Esophagus squamous epithelium (tissue), 5 donors: ENCODE measurements at regions not wholly inside any gene's neighbourhood (a gene's known extent, or its start where the extent isn't known, plus 50 kb on each side); places are given as distances from the start of the nearest gene placed in this dataset.

Experiments
- DNase-seq: peaks from one replicate; lab custom pipeline; 2025; lab: John Stamatoyannopoulos, UW
- H3K27ac ChIP-seq, 4 donors: fragments of 200-600 bp; sonication (generic); one replicate each; pipeline ENCODE4 v1.5.1; 2016 to 2019; ENCODE audit warnings: mild to moderate bottlenecking in 1 of 4
- H3K27me3 ChIP-seq, 4 donors: fragments of 200-600 bp; sonication (generic); 1 replicate in 3 of 4; 2 replicates in 1 of 4; pipeline versions ENCODE4 v1.5.1 to v1.6.0; 2017 to 2021; ENCODE audit warnings: antibody characterized with exemption in 1 of 4
- H3K36me3 ChIP-seq, 3 donors: fragments of 200-600 bp; sonication (generic); one replicate each; pipeline ENCODE4 v1.5.1; 2016 to 2019
- H3K4me1 ChIP-seq, 3 donors: fragments of 200-600 bp; sonication (generic); one replicate each; pipeline ENCODE4 v1.5.1; 2017 to 2019
- H3K4me3 ChIP-seq, 4 donors: fragments of 200-600 bp; sonication (generic); 1 replicate in 3 of 4; 2 replicates in 1 of 4; pipeline ENCODE4 v1.5.1; 2016 to 2019; ENCODE audit warnings: mild to moderate bottlenecking in 2 of 4, moderate library complexity in 1 of 4
- H3K9me3 ChIP-seq, 3 donors: fragments of 200-600 bp; sonication (generic); one replicate each; pipeline ENCODE4 v1.5.1; 2016 to 2019
- POLR2A ChIP-seq, 4 donors: fragments of 450-650 bp; IDR thresholded peaks; one replicate each; pipeline ENCODE4 v1.6.1; 2017; ENCODE audit warnings: antibody characterized with exemption in 4 of 4, mild to moderate bottlenecking in 4 of 4, moderate library complexity in 3 of 4
- WGBS, 2 donors: methylation state at CpG; one replicate each; pipeline ENCODE4 v1.1.5; 2018; 5-methylcytosine and 5-hydroxymethylcytosine counted together
- intact Hi-C: fragments of 100-400 bp; cut with DNase I; formaldehyde crosslinking; loops from one replicate; pipeline ENCODE4 v1.15.0; 2022
- TF ChIP-seq, protein P1 (sequence below), 6 experiments: fragments of 450-650 bp in 4 of 6; fragments of 200-600 bp in 2 of 6; sonication (generic) in 2 of 6; IDR thresholded peaks; one replicate each; pipeline ENCODE4 v1.5.1; 2016 to 2019; ENCODE audit warnings: antibody characterized with exemption in 6 of 6, mild to moderate bottlenecking in 4 of 6, moderate library complexity in 4 of 6
- donor health status: DM: yes; HTN: yes; CAD: no.

DNA sequence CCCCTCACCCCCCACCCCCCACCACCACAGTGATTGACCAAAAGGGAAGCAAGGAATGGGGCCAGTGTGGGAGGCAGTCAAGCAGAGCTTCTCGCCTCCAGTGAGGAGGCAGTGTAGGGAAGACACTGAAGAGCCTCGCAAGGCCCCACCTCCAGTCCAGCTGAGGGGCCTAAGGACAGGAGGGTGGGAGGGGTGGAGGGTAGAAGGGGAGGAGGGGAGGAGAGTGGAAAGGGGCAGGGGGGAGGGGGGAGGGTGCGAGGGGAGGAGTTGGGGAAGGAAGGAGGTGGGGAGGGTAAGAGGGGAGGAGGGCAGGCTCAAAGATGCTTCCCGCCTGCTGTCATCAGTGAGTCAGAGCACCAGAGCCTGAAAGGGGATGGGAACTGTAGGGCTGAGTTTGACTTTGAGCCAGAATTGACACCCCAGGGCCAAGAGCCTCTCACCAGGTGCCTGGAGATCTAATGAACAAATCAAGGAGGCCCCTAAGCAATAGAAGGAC, 786.2 kb downstream of the UQCRFS1 start:
- Histone ChIP-seq H3K27ac (no peak overlapping the region), H3K27me3 (no peaks in the 10 kb centered on the region), H3K4me3 (no peak overlapping the region), H3K36me3 (no peaks in the 10 kb centered on the region), H3K9me3 (peaks cover 0 to 26% (median 0%) of the 10 kb centered on the region in 3 donors), H3K4me1 (no peaks in the 10 kb centered on the region)
- no peak for DNase-seq
- intact Hi-C loops: no loop called here
- WGBS, 2 donors: 9 to 83% methylated on average over 2 to 3 of the region's 4 CpGs
- TF ChIP-seq, protein P1, sequence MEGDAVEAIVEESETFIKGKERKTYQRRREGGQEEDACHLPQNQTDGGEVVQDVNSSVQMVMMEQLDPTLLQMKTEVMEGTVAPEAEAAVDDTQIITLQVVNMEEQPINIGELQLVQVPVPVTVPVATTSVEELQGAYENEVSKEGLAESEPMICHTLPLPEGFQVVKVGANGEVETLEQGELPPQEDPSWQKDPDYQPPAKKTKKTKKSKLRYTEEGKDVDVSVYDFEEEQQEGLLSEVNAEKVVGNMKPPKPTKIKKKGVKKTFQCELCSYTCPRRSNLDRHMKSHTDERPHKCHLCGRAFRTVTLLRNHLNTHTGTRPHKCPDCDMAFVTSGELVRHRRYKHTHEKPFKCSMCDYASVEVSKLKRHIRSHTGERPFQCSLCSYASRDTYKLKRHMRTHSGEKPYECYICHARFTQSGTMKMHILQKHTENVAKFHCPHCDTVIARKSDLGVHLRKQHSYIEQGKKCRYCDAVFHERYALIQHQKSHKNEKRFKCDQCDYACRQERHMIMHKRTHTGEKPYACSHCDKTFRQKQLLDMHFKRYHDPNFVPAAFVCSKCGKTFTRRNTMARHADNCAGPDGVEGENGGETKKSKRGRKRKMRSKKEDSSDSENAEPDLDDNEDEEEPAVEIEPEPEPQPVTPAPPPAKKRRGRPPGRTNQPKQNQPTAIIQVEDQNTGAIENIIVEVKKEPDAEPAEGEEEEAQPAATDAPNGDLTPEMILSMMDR (IDR thresholded peaks at IDR 0.05): no peak
- no peak for TF ChIP-seq POLR2A (IDR thresholded peaks at IDR 0.05)

DNA sequence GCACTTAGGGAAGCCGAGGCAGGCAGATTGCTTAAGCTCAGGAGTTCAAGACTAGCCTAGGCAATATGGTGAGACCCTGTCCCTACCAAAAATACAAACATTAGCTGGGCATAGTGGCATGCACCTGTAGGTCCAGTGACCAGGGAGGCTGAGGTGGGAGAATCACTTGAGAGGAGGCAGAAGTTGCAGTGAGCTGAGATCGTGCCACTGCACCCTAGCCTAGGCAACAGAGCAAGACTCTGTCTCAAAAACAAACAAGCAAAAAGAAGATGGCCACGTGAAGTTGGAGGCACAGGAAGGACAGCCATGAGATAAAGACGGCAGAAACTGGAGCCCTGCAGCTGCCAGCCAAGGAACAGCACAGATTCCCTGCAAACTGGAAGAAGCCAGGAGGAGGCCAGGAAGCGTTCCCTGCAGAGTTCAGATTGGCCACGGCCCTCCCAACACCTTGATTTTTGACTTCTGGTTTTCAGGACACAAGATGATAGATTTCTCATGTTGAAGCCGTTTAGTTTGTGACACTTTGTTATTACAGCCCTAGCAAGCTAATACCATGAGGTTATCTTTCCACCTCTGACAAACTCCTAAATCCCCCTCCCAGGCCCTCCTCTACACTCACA, 786.7 kb downstream of the UQCRFS1 start:
- intact Hi-C loops: no loop called here
- Histone ChIP-seq H3K27me3 (no peaks in the 10 kb centered on the region), H3K27ac (no peak overlapping the region), H3K9me3 (peaks cover 0 to 30% (median 0%) of the 10 kb centered on the region in 3 donors), H3K4me1 (no peaks in the 10 kb centered on the region), H3K4me3 (no peak overlapping the region), H3K36me3 (no peaks in the 10 kb centered on the region)
- TF ChIP-seq POLR2A (IDR thresholded peaks at IDR 0.05): no peak
- TF ChIP-seq, protein P1 (IDR thresholded peaks at IDR 0.05): no peak
- 25 to 35% methylated on average over 7 of the region's 7 CpGs for WGBS, 2 donors
- DNase-seq: no peak

DNA sequence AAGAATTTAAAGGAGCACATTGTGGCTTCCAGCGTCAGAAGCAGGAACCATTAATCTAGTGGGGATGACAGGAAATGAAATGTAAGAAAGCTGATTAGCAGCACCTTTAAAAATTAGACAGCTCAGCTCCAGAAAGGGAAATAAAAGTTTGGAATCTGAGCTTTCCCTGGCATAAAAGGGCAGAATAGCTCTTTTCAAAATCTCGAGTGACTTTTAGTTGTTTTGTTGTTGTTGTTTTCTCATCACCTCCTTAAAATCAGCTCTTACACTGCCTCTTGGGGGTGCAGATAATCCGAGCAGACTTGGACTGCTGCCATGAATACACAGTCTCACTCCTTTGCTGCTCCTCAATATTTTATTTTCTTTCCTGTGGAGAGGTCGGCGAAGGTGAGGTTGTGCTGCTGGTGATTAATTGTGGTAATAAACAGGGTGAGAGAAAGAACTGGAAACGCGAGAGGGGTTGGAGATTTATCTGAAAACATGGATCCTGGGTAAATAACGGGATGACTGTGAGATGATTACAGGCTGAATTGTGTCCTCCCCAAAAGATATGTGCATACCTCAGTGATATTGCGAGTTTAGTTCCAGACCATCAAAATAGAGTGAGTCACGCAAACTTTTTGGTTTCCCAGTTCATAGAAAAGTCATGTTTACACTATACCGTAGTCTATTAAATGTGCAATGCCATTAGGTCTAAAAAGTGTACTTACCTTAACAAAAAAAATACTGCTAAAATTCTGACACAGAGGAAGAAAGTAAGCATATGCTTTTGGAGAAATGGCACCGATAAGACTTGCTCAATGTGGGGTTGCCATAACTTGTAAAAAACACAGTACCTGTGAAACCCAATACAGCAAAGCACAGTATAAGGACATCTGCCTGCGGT, 787.7 kb downstream of the UQCRFS1 start:
- H3K9me3 ChIP-seq: peaks cover 0 to 34% (median 0%) of the 10 kb centered on the region in 3 donors
- WGBS, 2 donors: 24 to 27% methylated on average over 13 of the region's 13 CpGs
- TF ChIP-seq POLR2A (IDR thresholded peaks at IDR 0.05): no peak
- TF ChIP-seq, protein P1 (IDR thresholded peaks at IDR 0.05): no peak
- H3K27me3 ChIP-seq: no peaks in the 10 kb centered on the region
- intact Hi-C loops: no loop called here
- H3K36me3 ChIP-seq: no peaks in the 10 kb centered on the region
- no peak overlapping the region for H3K4me3 ChIP-seq
- H3K4me1 ChIP-seq: no peaks in the 10 kb centered on the region
- DNase-seq: no peak
- no peak overlapping the region for H3K27ac ChIP-seq

DNA sequence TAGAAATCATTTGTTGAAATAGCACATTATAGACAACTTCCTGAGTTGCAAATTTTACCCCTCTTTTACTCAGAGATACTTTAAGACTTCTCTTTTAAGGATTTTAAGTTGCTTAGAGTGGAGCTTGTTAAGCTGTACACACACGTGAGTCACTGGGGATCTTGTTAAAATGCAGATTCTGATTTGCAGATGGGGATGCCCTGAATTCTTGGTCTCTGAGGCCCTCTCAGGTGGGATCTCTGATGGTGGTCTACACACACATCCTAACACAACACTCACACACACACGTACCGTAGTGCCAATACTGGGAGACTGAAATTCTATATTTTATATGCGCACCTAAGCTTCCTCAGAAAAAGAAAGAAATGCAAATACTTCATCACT, 788.3 kb downstream of the UQCRFS1 start:
- no peaks in the 10 kb centered on the region for H3K36me3 ChIP-seq
- no peak for DNase-seq
- peaks cover 0 to 31% (median 0%) of the 10 kb centered on the region in 3 donors for H3K9me3 ChIP-seq
- TF ChIP-seq, protein P1 (IDR thresholded peaks at IDR 0.05): no peak
- no peak for TF ChIP-seq POLR2A (IDR thresholded peaks at IDR 0.05)
- no peaks in the 10 kb centered on the region for H3K27me3 ChIP-seq
- 24 to 35% methylated on average over 4 of the region's 4 CpGs for WGBS, 2 donors
- no peaks in the 10 kb centered on the region for H3K4me1 ChIP-seq
- no peak overlapping the region for H3K27ac ChIP-seq
- no peak overlapping the region for H3K4me3 ChIP-seq
- intact Hi-C loops: no loop called here

DNA sequence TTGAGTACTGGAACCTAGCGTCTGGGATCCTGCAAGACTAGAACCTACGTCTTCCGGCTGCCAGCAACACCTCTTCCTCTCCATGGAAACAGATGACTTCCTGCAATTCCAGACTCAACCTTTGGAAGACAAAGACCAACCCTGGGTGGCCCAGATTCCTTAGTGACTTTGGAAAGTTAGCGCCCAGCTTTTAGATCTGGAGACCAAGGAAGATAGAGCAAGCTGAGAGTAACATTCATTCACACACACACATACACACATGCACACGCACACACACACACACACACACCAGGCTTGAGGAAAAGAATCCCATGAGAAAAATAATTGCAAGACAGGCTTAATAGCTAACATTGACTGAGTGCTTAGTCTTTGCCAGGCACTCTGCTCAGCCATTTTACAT, 788.9 kb downstream of the UQCRFS1 start:
- Histone ChIP-seq H3K36me3 (no peaks in the 10 kb centered on the region), H3K4me3 (no peak overlapping the region), H3K27me3 (no peaks in the 10 kb centered on the region), H3K4me1 (no peaks in the 10 kb centered on the region), H3K9me3 (peaks cover 0 to 32% (median 0%) of the 10 kb centered on the region in 3 donors), H3K27ac (no peak overlapping the region)
- intact Hi-C loops: no loop called here
- 48 to 52% methylated on average over 5 of the region's 5 CpGs for WGBS, 2 donors
- no peak for DNase-seq
- TF ChIP-seq, protein P1 (IDR thresholded peaks at IDR 0.05): no peak
- no peak for TF ChIP-seq POLR2A (IDR thresholded peaks at IDR 0.05)
